Fibroblast of skin of back (primary cell): ENCODE measurements at regions not wholly inside any gene's neighbourhood (a gene's known extent, or its start where the extent isn't known, plus 50 kb on each side); places are given as distances from the start of the nearest gene placed in this dataset.
A peak's percentile ranks its signal among the peaks of the same experiment; 100 is the strongest.
"Not testable (repeated sequence)": the region's sequence is repeated elsewhere in the genome, so short reads cannot be mapped to it uniquely, and the experiment has no call there.

Experiments
- DNase-seq: peaks from one replicate; pipeline ENCODE4 v3.0.0-alpha.2; 2013

- no peak for DNase-seq
These were observed 79.4 kb downstream of the IGLL1 start for GRCh38 chr22:23500508-23501260.

GRCh38 chr22:23499845-23500500, 80.1 kb downstream of the IGLL1 start:
- no peak for DNase-seq

GRCh38 chr22:23498811-23499798, 81.0 kb downstream of the IGLL1 start:
- DNase-seq = no peak

GRCh38 chr22:23497889-23498288, 82.2 kb downstream of the IGLL1 start:
- not testable (repeated sequence) for DNase-seq

- no peak for DNase-seq
These were observed 82.8 kb downstream of the IGLL1 start for GRCh38 chr22:23497016-23497885.

GRCh38 chr22:23496445-23496833, 83.7 kb downstream of the IGLL1 start:
- no peak for DNase-seq

GRCh38 chr22:23495614-23496444, 84.3 kb downstream of the IGLL1 start:
- no peak for DNase-seq

GRCh38 chr22:23494930-23495266, 85.2 kb downstream of the IGLL1 start:
- DNase-seq = no peak

GRCh38 chr22:23485490-23485889, 94.6 kb downstream of the IGLL1 start:
- DNase-seq = no peak

- no peak for DNase-seq
These were observed 95.4 kb downstream of the IGLL1 start for GRCh38 chr22:23484651-23485050.

GRCh38 chr22:23481369-23481768, 98.7 kb downstream of the IGLL1 start:
- DNase-seq = no peak

GRCh38 chr22:23478175-23478574, 101.9 kb downstream of the IGLL1 start:
- DNase-seq = peak; percentile 33

GRCh38 chr22:23474531-23474930, 105.6 kb downstream of the IGLL1 start:
- DNase-seq = not testable (repeated sequence)

- DNase-seq = no peak
These were observed 106.2 kb downstream of the IGLL1 start for GRCh38 chr22:23473901-23474300.

GRCh38 chr22:23472376-23472775, 107.7 kb downstream of the IGLL1 start:
- DNase-seq = not testable (repeated sequence)

- no peak for DNase-seq
These were observed 108.4 kb downstream of the IGLL1 start for GRCh38 chr22:23471698-23472097.

- no peak for DNase-seq
These were observed 109.2 kb downstream of the IGLL1 start for GRCh38 chr22:23470811-23471389.

GRCh38 chr22:23467721-23468294, 112.3 kb downstream of the IGLL1 start:
- DNase-seq = no peak

- DNase-seq = no peak
These were observed 113.7 kb downstream of the IGLL1 start for GRCh38 chr22:23466351-23466750.

- DNase-seq = peak; percentile 12
These were observed 115.3 kb downstream of the IGLL1 start for GRCh38 chr22:23464796-23465195.
